OCI-LY3 (cell line): ENCODE measurements at regions not wholly inside any gene's neighbourhood (a gene's known extent, or its start where the extent isn't known, plus 50 kb on each side); places are given as distances from the start of the nearest gene placed in this dataset.

ENCODE experiments used
- EZH2phosphoT487 ChIP-seq: fragments of 200-600 bp; shearing (Covaris generic); IDR thresholded peaks from 2 replicates; pipeline ENCODE4 v1.6.1; 2018; ENCODE audit warnings: antibody characterized with exemption, mixed run types, low read depth
- TF ChIP-seq, protein P1 (sequence below): fragments of 200-600, 300-600 bp; sonication (generic); IDR thresholded peaks from 2 replicates; pipeline ENCODE4 v1.5.1; 2014; ENCODE audit warnings: antibody characterized with exemption, low read length, low read depth

DNA sequence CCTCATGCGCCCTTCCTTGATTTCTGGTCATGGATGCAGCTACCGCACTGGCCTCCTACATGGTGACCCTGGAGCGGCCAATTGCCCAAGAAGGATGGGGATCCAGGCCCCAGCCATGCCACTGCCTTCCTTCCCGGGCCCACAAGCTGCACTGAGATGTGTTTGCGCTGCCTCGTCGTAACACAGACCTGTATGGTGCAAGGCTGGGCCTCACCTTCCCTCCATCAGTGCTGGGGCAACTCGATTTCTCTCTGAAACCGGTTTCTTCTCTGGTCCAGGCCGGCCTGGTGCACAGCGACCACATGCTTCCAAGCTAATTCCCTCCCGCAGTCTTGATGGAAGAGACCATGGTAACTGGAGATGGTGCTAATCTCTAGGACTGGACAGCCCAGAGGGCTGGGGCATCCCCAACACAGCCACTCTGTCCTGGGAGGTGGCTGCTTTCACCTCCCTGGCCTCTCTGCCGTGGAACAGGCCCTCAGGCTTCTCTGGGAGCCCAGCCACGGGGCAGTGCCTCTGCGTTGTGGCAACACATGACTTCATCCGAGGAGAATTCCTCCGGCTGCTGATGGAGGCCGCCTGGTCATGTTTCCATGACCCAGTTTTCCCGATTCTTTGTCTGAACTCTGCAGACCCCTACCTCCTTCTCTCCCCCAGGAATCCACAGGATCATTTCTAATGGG lies 184.2 kb downstream of the GLI2 start:
- TF ChIP-seq, protein P1, sequence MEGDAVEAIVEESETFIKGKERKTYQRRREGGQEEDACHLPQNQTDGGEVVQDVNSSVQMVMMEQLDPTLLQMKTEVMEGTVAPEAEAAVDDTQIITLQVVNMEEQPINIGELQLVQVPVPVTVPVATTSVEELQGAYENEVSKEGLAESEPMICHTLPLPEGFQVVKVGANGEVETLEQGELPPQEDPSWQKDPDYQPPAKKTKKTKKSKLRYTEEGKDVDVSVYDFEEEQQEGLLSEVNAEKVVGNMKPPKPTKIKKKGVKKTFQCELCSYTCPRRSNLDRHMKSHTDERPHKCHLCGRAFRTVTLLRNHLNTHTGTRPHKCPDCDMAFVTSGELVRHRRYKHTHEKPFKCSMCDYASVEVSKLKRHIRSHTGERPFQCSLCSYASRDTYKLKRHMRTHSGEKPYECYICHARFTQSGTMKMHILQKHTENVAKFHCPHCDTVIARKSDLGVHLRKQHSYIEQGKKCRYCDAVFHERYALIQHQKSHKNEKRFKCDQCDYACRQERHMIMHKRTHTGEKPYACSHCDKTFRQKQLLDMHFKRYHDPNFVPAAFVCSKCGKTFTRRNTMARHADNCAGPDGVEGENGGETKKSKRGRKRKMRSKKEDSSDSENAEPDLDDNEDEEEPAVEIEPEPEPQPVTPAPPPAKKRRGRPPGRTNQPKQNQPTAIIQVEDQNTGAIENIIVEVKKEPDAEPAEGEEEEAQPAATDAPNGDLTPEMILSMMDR: no peak
- no peak for TF ChIP-seq EZH2phosphoT487
